ENCODE measurements at regions not wholly inside any gene's neighbourhood (a gene's known extent, or its start where the extent isn't known, plus 50 kb on each side); places are given as distances from the start of the nearest gene placed in this dataset.

GRCh38 chr5:4203146-4203545, 607.5 kb downstream of the IRX1 start:
- in situ Hi-C loops (cut with HindIII; ENCODE audit: low pct_unique_long_range_greater_than_20kb, low sequenced_read_pairs), result no loop called here
- DNase-seq (ENCODE audit: low read depth, low spot score), result no peak

DNA sequence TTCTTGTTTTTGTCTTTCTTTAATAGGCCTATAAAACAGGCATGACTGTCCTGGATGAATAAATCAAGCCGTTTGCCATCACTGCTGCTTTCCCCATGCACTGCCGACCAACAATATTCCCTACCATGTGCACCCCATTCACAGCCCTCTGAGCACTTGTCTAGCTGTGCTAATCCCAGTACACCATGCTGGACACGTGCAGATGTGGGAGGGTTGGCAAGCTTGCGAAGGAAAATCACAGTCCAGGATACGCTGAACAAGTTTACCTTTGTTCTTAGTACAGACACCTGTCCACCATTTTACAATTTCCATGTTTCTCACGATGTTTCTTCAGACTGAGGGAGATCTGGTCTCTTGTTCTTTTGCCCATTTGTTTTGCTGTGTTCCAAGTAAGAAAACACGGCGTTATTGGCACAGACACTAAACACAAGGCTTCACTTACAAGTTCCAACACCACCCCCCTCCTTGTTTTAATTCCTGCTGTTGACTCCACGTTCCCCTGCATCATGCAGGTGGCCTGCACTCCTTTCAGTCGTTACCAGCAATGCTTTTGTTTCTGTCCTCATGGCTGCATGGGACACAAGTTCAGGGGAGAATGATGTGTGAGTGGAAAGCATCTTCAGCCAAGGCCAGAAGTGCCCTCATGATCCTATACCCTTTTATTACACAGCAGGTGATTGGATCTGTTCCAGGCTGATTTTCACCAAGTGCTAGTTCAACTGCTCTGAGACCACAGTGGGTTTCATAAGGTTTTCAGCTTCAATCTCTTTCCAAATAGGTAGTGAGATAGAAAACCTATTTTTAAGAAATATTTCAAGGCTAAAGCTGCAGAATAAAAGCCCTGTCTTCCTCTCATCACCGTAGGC, 608.9 kb downstream of the IRX1 start:
- in situ Hi-C loops (cut with HindIII; ENCODE audit: low pct_unique_long_range_greater_than_20kb, low sequenced_read_pairs), result no loop called here
- DNase-seq (ENCODE audit: low read depth, low spot score), result no peak

- DNase-seq (ENCODE audit: low read depth, low spot score), result no peak
- in situ Hi-C loops (cut with HindIII; ENCODE audit: low pct_unique_long_range_greater_than_20kb, low sequenced_read_pairs), result no loop called here
These were observed 609.8 kb downstream of the IRX1 start for GRCh38 chr5:4205398-4205797.

GRCh38 chr5:4206127-4206526, 610.5 kb downstream of the IRX1 start:
- DNase-seq (ENCODE audit: low read depth, low spot score), result no peak
- in situ Hi-C loops (cut with HindIII; ENCODE audit: low pct_unique_long_range_greater_than_20kb, low sequenced_read_pairs), result no loop called here

- in situ Hi-C loops (cut with HindIII; ENCODE audit: low pct_unique_long_range_greater_than_20kb, low sequenced_read_pairs), result no loop called here
These were observed 611.9 kb downstream of the IRX1 start for GRCh38 chr5:4207486-4207885.

DNA sequence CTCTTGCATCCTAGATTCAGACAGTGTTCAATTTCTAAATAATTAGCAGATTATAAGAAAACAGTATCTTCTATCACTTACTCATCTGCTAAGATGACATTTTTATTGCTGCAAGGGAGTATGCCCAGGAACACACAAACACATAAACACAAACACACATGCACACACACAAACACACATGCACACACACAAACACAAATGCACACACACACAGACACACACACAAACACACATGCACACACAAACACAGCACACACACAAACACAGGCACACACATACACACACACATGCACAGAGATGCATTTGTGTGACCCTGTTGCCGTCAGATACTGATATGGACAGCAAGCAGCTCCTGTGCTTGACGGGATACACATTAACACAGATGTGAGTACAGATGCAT, 612.9 kb downstream of the IRX1 start:
- DNase-seq (ENCODE audit: low read depth, low spot score), result no peak
- in situ Hi-C loops (cut with HindIII; ENCODE audit: low pct_unique_long_range_greater_than_20kb, low sequenced_read_pairs), result no loop called here

More at GRCh38 chr5:4207486-4207885, 611.9 kb downstream of the IRX1 start:
- DNase-seq (ENCODE audit: low read depth, low spot score), result no peak

DNA sequence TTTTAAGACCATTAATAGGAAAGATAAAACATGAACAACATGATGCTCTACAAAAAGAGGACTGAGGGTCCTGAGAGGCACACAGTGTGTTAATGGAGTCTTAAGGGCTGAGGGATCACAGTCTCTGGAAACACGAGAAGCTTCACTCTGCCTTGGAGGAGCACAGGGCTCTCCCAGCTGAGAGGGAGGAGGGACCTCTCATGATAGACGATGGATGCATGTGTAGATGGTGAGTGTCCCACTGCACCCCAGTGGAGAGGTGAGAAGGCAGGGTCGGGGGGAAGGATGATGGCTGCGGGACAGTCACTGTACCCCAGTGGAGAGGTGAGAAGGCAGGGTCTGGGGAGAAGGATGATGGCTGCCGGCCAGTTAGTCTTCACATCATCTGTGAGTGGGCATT, 613.4 kb downstream of the IRX1 start:
- no peak for DNase-seq (ENCODE audit: low read depth, low spot score)
- in situ Hi-C loops (cut with HindIII; ENCODE audit: low pct_unique_long_range_greater_than_20kb, low sequenced_read_pairs), result no loop called here

DNA sequence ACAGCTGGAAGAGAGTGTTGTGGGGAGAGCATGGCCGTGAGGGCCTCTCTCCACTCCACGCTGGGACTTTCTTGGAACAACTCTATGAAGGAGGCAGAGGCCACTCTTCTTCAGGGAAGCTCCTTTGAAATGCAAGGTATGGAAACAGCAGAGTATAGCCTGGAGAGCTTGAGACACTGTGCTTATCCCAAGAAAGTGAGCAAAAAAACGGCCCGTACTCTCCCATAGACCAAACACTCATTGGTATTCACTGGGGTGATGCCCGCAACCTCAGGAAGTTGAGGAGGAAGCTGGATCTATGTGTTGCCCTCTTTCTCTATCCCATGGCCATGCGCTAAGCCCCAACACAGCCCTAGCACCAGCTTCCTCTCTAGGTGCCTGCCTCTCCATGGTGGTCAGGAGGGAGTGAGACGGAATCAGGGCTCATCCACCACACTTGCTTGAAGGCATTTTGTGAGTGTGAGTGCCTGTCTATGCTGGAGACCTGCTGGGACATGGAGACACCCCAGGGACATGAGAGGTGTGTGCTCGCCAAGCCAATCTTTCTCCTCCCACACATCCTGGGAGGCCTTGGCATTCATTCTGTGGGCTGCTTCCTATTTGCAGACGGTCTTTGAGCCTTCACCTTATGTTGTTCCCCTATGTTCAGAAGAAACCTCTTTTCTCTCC, 616.6 kb downstream of the IRX1 start:
- in situ Hi-C loops (cut with HindIII; ENCODE audit: low pct_unique_long_range_greater_than_20kb, low sequenced_read_pairs), result no loop called here

GRCh38 chr5:4212981-4213819, 617.6 kb downstream of the IRX1 start:
- in situ Hi-C loops (cut with HindIII; ENCODE audit: low pct_unique_long_range_greater_than_20kb, low sequenced_read_pairs), result no loop called here
- no peak for DNase-seq (ENCODE audit: low read depth, low spot score)

More for the DNA sequence above, 616.6 kb downstream of the IRX1 start:
- no peak for DNase-seq (ENCODE audit: low read depth, low spot score)

DNA sequence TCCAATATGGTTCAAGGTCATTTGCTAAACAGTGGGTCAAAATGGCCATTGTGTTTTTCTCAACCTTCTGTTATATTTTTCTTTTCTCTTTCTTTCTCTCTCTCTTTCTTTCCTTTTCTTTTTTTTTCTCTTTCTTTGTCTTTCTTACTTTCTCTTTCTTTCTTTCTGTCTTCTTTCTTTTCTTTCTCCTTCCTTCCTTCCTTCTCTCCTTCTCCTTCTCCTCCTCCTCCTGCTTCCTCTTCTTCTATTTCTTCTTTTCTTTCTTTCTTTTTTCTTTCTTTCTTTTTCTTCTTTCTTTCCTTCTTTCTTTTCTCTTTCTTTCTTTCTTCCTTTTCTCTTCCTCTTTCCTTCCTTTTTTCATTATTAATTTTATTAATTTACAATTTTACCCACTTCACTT, 619.5 kb downstream of the IRX1 start:
- in situ Hi-C loops (cut with HindIII; ENCODE audit: low pct_unique_long_range_greater_than_20kb, low sequenced_read_pairs), result no loop called here
- no peak for DNase-seq (ENCODE audit: low read depth, low spot score)

GRCh38 chr5:4216142-4216541, 620.5 kb downstream of the IRX1 start:
- no peak for DNase-seq (ENCODE audit: low read depth, low spot score)
- in situ Hi-C loops (cut with HindIII; ENCODE audit: low pct_unique_long_range_greater_than_20kb, low sequenced_read_pairs), result no loop called here

DNA sequence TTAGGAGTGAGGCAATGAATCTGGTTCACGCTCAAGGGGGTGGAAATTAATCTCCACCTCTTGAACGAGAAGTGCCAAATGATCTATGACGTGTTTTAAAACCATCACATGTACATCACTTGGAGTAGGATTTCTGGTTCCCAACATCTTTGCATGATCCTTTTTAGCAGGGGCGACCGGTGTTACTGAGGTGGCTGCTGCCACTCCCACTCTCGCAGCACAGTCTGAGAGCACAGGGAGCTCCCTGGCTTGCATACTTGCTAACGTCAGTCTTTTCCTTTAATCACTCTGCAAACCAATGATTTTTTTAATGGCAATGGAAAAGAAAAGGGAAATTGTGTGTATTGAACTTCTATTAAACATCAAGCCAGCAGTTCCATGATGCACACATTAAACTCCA, 624.4 kb downstream of the IRX1 start:
- in situ Hi-C loops (cut with HindIII; ENCODE audit: low pct_unique_long_range_greater_than_20kb, low sequenced_read_pairs), result no loop called here
- no peak for DNase-seq (ENCODE audit: low read depth, low spot score)

DNA sequence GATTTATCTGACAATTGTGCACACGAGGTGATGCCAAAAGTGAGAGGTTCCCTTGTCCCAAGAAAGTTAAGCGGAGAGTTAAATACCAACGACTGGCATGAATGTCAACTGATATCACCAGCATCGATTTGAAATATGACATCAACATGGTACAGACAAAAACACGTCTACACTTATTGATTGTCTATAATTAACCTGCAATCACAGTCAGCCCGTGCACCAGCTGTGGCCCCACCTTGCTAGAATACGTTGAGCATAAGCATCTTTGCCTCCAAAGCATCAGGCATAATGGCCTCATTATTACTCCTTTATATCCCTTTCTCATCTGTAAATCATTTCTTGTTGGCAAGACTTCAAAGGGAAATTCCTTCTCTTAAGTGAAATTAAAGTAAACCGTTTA, 625.4 kb downstream of the IRX1 start:
- in situ Hi-C loops (cut with HindIII; ENCODE audit: low pct_unique_long_range_greater_than_20kb, low sequenced_read_pairs), result no loop called here
- DNase-seq (ENCODE audit: low read depth, low spot score), result no peak

DNA sequence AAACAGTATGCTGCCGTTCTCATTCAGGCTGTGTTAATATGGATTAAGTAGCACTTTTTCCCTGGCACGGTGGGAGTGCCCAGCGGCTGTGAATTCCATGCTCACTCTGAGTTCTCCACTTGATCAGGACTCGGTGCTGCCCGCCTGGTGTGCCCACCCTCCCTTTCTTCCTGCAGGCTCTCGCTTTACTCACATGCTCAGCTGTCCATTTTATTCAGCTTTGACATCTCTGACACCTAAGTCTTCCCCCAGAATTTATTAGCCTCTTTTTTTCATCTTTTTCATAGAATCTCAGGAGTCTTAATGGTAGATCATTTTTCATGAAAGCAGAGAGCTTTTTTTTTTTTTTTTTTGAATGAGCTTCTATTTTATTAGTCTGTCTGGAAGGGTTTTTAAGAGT, 626.5 kb downstream of the IRX1 start:
- in situ Hi-C loops (cut with HindIII; ENCODE audit: low pct_unique_long_range_greater_than_20kb, low sequenced_read_pairs), result no loop called here
- DNase-seq (ENCODE audit: low read depth, low spot score), result no peak

DNA sequence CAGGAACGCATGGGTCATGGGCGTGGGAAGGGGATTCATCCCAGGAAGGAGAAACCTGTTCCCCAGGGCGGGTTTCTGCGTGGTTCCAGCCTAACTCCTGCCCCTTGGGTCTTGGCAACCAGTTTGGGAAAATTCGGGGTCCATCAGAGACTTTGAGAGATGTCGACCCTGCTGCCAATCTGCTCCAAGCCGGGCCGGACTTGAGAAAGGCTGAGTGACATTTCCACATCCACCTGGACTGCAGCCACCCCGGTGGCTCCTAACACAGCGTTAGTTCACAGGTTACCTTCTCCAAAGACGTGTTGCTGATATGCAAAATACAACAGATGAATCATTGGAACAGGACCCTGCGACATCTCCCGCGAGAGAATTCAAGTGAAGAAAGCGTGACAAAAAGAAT, 627.2 kb downstream of the IRX1 start:
- in situ Hi-C loops (cut with HindIII; ENCODE audit: low pct_unique_long_range_greater_than_20kb, low sequenced_read_pairs), result no loop called here
- DNase-seq (ENCODE audit: low read depth, low spot score), result no peak

- in situ Hi-C loops (cut with HindIII; ENCODE audit: low pct_unique_long_range_greater_than_20kb, low sequenced_read_pairs), result no loop called here
- DNase-seq (ENCODE audit: low read depth, low spot score), result no peak
These were observed 630.1 kb downstream of the IRX1 start for GRCh38 chr5:4225741-4226140.

GRCh38 chr5:4226565-4226964, 630.9 kb downstream of the IRX1 start:
- DNase-seq (ENCODE audit: low read depth, low spot score), result no peak
- in situ Hi-C loops (cut with HindIII; ENCODE audit: low pct_unique_long_range_greater_than_20kb, low sequenced_read_pairs), result no loop called here

DNA sequence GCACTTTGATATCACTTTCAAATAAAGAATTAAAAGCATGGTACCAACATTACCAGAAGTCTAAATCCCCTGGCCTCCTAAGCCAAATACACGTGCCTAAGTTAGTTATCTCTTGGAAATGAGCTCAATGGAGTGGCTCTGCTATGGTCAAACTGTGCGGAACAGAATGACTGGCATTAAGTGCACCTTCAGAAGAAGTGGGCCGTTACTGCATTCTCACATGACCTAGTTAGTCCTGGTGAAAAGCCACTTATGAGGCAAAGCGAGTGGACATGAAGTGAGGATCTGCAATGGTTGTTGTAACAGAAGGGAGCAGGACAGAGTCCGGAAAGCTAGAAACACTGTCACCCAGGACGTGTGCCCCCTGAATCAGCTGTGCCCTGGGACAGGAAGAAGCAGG, 633.1 kb downstream of the IRX1 start:
- DNase-seq (ENCODE audit: low read depth, low spot score), result no peak
- in situ Hi-C loops (cut with HindIII; ENCODE audit: low pct_unique_long_range_greater_than_20kb, low sequenced_read_pairs), result no loop called here

Data from SK-MEL-5 (cell line).